IMR-90 (cell line): ENCODE measurements at regions not wholly inside any gene's neighbourhood (a gene's known extent, or its start where the extent isn't known, plus 50 kb on each side); places are given as distances from the start of the nearest gene placed in this dataset.
A peak's percentile ranks its signal among the peaks of the same experiment; 100 is the strongest.

Source experiments
- ATAC-seq: fragments of 200-7000 bp; cut with Tn5 transposase; 2 replicates; pipeline ENCODE4 v1.9.1; 2020; ENCODE audit warnings: low read depth, mild to moderate bottlenecking, moderate library complexity
- BruUV-seq: library from RNA; stranded (reverse); fragments of 400-500 nt; replicated peaks from 2 replicates; lab custom pipeline; 2021; lab: Mats Ljungman, UMichigan
- CTCF ChIA-PET: fragments of 300-600 bp; formaldehyde crosslinking; extraction: SDS; loops from one replicate; lab custom pipeline; 2021; ENCODE audit warnings: antibody characterized with exemption; lab: Yijun Ruan, JAX
- POLR2A ChIA-PET: fragments of 300-600 bp; sonication (Branson Sonifier 250); formaldehyde crosslinking; loops from one replicate; lab custom pipeline; 2022; ENCODE audit warnings: antibody characterized with exemption; ENCODE audit not compliant: unreplicated experiment; lab: Charles Lee
- DNase-seq: peaks from one replicate; pipeline ENCODE4 v3.0.0; 2013
- H2AFZ ChIP-seq: replicated peaks from 2 replicates; pipeline ENCODE3; 2013; ENCODE audit warnings: low read length, mild to moderate bottlenecking; ENCODE audit not compliant: poor library complexity
- H2AK5ac ChIP-seq: 2 replicates; pipeline ENCODE4 v1.6.1; 2013; ENCODE audit warnings: low read depth, low read length, inconsistent platforms
- H2AK9ac ChIP-seq: replicated peaks from 2 replicates; pipeline ENCODE3; 2013; ENCODE audit warnings: mild to moderate bottlenecking, low read depth, low read length, moderate library complexity; ENCODE audit not compliant: poor library complexity
- H2BK120ac ChIP-seq: 2 replicates; pipeline ENCODE4 v1.6.1; 2013; ENCODE audit warnings: low read depth, low read length, inconsistent platforms
- H2BK15ac ChIP-seq: 3 replicates; pipeline ENCODE4 v1.6.1; 2013; ENCODE audit warnings: low read depth, low read length, inconsistent platforms
- H2BK20ac ChIP-seq: 2 replicates; pipeline ENCODE4 v1.6.1; 2013; ENCODE audit warnings: low read depth, mild to moderate bottlenecking, inconsistent platforms, low read length, moderate library complexity
- H2BK5ac ChIP-seq: 2 replicates; pipeline ENCODE4 v1.6.1; 2013; ENCODE audit warnings: mild to moderate bottlenecking, low read depth, low read length, inconsistent platforms; ENCODE audit not compliant: poor library complexity, severe bottlenecking
- H3K14ac ChIP-seq: replicated peaks from 2 replicates; pipeline ENCODE4 v1.6.1; 2013; ENCODE audit warnings: low read depth, low read length, inconsistent platforms
- H3K18ac ChIP-seq: 2 replicates; pipeline ENCODE4 v1.6.1; 2013; ENCODE audit warnings: low read depth, low read length, control low read depth
- H3K23ac ChIP-seq: 2 replicates; pipeline ENCODE4 v1.6.1; 2013; ENCODE audit warnings: low read depth, low read length, inconsistent platforms
- H3K27ac ChIP-seq: 2 replicates; pipeline ENCODE4 v1.5.1; 2013; ENCODE audit warnings: mild to moderate bottlenecking, control low read depth, low read length; ENCODE audit not compliant: insufficient read depth
- H3K27me3 ChIP-seq: 2 replicates; pipeline ENCODE4 v1.6.1; 2013; ENCODE audit warnings: low read length; ENCODE audit not compliant: control insufficient read depth, insufficient read depth
- H3K36me3 ChIP-seq: 2 replicates; pipeline ENCODE4 v1.6.1; 2013; ENCODE audit warnings: low read length, mixed read lengths; ENCODE audit not compliant: control insufficient read depth, insufficient read depth
- H3K4ac ChIP-seq: 2 replicates; pipeline ENCODE4 v1.6.1; 2013; ENCODE audit warnings: low read depth, low read length, inconsistent platforms
- H3K4me1 ChIP-seq: 2 replicates; pipeline ENCODE4 v1.6.1; 2013; ENCODE audit warnings: low read length, mixed read lengths; ENCODE audit not compliant: control insufficient read depth, insufficient read depth
- H3K4me2 ChIP-seq: 2 replicates; pipeline ENCODE4 v1.6.1; 2013; ENCODE audit warnings: low read depth, mild to moderate bottlenecking, control low read depth, low read length, moderate library complexity
- H3K4me3 ChIP-seq: 2 replicates; pipeline ENCODE4 v1.5.1; 2013; ENCODE audit warnings: low read depth, mild to moderate bottlenecking, control low read depth, low read length, moderate library complexity; ENCODE audit not compliant: insufficient read depth
- H3K56ac ChIP-seq: 2 replicates; pipeline ENCODE4 v1.6.1; 2013; ENCODE audit warnings: low read length, inconsistent platforms; ENCODE audit not compliant: insufficient read depth; ENCODE audit errors: extremely low read depth
- H3K79me1 ChIP-seq, 2 experiments: 2 replicates each; pipeline ENCODE4 v1.6.1; 2013; ENCODE audit warnings: low read length in 2 of 2, inconsistent platforms in 1 of 2, low read depth in 1 of 2
- H3K9ac ChIP-seq: 2 replicates; pipeline ENCODE4 v1.6.1; 2013; ENCODE audit warnings: low read depth, low read length, control low read depth
- H3K9me1 ChIP-seq: 2 replicates; pipeline ENCODE4 v1.6.1; 2013; ENCODE audit warnings: low read length, inconsistent platforms; ENCODE audit not compliant: insufficient read depth
- H3K9me3 ChIP-seq: 2 replicates; pipeline ENCODE4 v1.6.1; 2013; ENCODE audit warnings: low read length; ENCODE audit not compliant: control insufficient read depth, insufficient read depth
- H4K20me1 ChIP-seq: 2 replicates; pipeline ENCODE4 v1.6.1; 2013; ENCODE audit warnings: low read length, inconsistent platforms; ENCODE audit not compliant: insufficient read depth
- H4K5ac ChIP-seq: 2 replicates; pipeline ENCODE4 v1.6.1; 2013; ENCODE audit warnings: mild to moderate bottlenecking, low read depth, low read length, control low read depth
- H4K8ac ChIP-seq, 2 experiments: 2 replicates each; pipeline ENCODE4 v1.6.1; 2013; ENCODE audit warnings: low read depth in 2 of 2, low read length in 2 of 2, control low read depth in 1 of 2, inconsistent platforms in 1 of 2
- H4K91ac ChIP-seq: 2 replicates; pipeline ENCODE4 v1.6.1; 2013; ENCODE audit warnings: low read depth, low read length, inconsistent platforms; ENCODE audit not compliant: insufficient read depth
- BHLHE40 ChIP-seq: fragments of 150-350 bp; IDR thresholded peaks from 2 replicates; pipeline ENCODE4 v1.6.1; 2016; ENCODE audit warnings: mild to moderate bottlenecking, low read depth, low read length
- CEBPB ChIP-seq: IDR thresholded peaks from 2 replicates; pipeline ENCODE4 v1.6.1; 2012; ENCODE audit warnings: low read depth, low read length, improper control_type of control experiment
- CHD1 ChIP-seq: IDR thresholded peaks from 2 replicates; pipeline ENCODE4 v1.6.1; 2012; ENCODE audit warnings: low read depth, low read length, improper control_type of control experiment
- CTCF ChIP-seq: conservative IDR thresholded peaks from 2 replicates; pipeline ENCODE4 v1.5.1; 2012; ENCODE audit warnings: mild to moderate bottlenecking, low read depth, low read length, improper control_type of control experiment
- ELK1 ChIP-seq: fragments of 150-350 bp; IDR thresholded peaks from 2 replicates; pipeline ENCODE4 v1.6.1; 2016; ENCODE audit warnings: low read depth, mild to moderate bottlenecking, low read length, moderate library complexity, borderline replicate concordance
- FOS ChIP-seq: fragments of 150-350 bp; IDR thresholded peaks from 2 replicates; pipeline ENCODE4 v1.6.1; 2016; ENCODE audit warnings: low read depth, low read length
- MAFK ChIP-seq: IDR thresholded peaks from 2 replicates; pipeline ENCODE4 v1.6.1; 2012; ENCODE audit warnings: low read depth, low read length, improper control_type of control experiment
- MAZ ChIP-seq: IDR thresholded peaks from 2 replicates; pipeline ENCODE4 v1.6.1; 2012; ENCODE audit warnings: low read depth, mild to moderate bottlenecking, low read length, improper control_type of control experiment, moderate library complexity, borderline replicate concordance
- MXI1 ChIP-seq: IDR thresholded peaks from 2 replicates; pipeline ENCODE4 v1.6.1; 2012; ENCODE audit warnings: low read depth, mild to moderate bottlenecking, low read length, moderate library complexity, borderline replicate concordance
- NFE2L2 ChIP-seq: fragments of 150-350 bp; IDR thresholded peaks from 2 replicates; pipeline ENCODE4 v1.6.1; 2016; ENCODE audit warnings: low read depth, mild to moderate bottlenecking, low read length
- POLR2A ChIP-seq: IDR thresholded peaks from 2 replicates; pipeline ENCODE4 v1.6.1; 2012; ENCODE audit warnings: mild to moderate bottlenecking, low read depth, low read length
- RAD21 ChIP-seq: IDR thresholded peaks from 2 replicates; pipeline ENCODE4 v1.6.1; 2012; ENCODE audit warnings: low read length, improper control_type of control experiment
- RCOR1 ChIP-seq: IDR thresholded peaks from 2 replicates; pipeline ENCODE4 v1.6.1; 2012; ENCODE audit warnings: mild to moderate bottlenecking, low read length, improper control_type of control experiment; ENCODE audit not compliant: insufficient replicate concordance
- RFX5 ChIP-seq: IDR thresholded peaks from 2 replicates; pipeline ENCODE4 v1.8.0; 2012; ENCODE audit warnings: low read depth, mild to moderate bottlenecking, low read length, moderate library complexity
- SMC3 ChIP-seq: fragments of 150-350 bp; IDR thresholded peaks from 2 replicates; pipeline ENCODE4 v1.6.1; 2016; ENCODE audit warnings: low read depth, mild to moderate bottlenecking, antibody characterized with exemption, low read length, moderate library complexity
- USF2 ChIP-seq: fragments of 150-350 bp; IDR thresholded peaks from 2 replicates; pipeline ENCODE4 v1.6.1; 2017; ENCODE audit warnings: mild to moderate bottlenecking, antibody characterized with exemption, low read length, low read depth
- WGBS, 2 experiments: methylation state at CpG; one replicate each; pipeline versions ENCODE4 v1.1.5 to v1.1.7; 2013; ENCODE audit warnings: missing lambda C conversion rate in 2 of 2; ENCODE audit not compliant: insufficient read length in 1 of 2; ENCODE audit errors: extremely low coverage in 2 of 2; 5-methylcytosine and 5-hydroxymethylcytosine counted together
- dilution Hi-C: fragments of 300-500 bp; cut with HindIII; formaldehyde crosslinking; loops from one replicate; pipeline ENCODE4 v1.14.3; 2018; ENCODE audit warnings: low sequenced_read_pairs; ENCODE audit not compliant: unreplicated experiment
- in situ Hi-C: fragments of 300-500 bp; cut with MboI; formaldehyde crosslinking; loops from 3 replicates; pipeline ENCODE4 v1.14.3; 2019; ENCODE audit warnings: low sequenced_read_pairs, inconsistent platforms, mixed read lengths
- intact Hi-C: fragments of 100-400 bp; cut with micrococcal nuclease; formaldehyde crosslinking; loops from 2 replicates; pipeline ENCODE4 v1.10.0; 2022

GRCh38 chr2:212725180-212725579 is 186.6 kb upstream of the ERBB4 start:
- TF ChIP-seq CHD1 (no peak), SMC3 (no peak), MAFK (no peak), NFE2L2 (no peak), RAD21 (no peak), CEBPB (no peak), MAZ (no peak), USF2 (no peak), ELK1 (no peak), RCOR1 (no peak), POLR2A (no peak), FOS (no peak), BHLHE40 (no peak), RFX5 (no peak), CTCF (no peak), MXI1 (no peak)
- POLR2A ChIA-PET, result no interaction called here
- DNase-seq (no peak), ATAC-seq (no peak)
- H3K56ac ChIP-seq, result no peak overlapping the region
- intact Hi-C loops, result no loop called here
- no TSS peak for BruUV-seq
- no peak overlapping the region for H4K5ac ChIP-seq
- in situ Hi-C loops, result no loop called here
- no peak overlapping the region for H3K4me2 ChIP-seq
- no peak overlapping the region for H3K9ac ChIP-seq
- H3K9me1 ChIP-seq, result no peaks in the 10 kb centered on the region
- no peak overlapping the region for H3K23ac ChIP-seq
- no peak overlapping the region for H2BK5ac ChIP-seq
- no peak overlapping the region for H3K27ac ChIP-seq
- no CpG with 5 or more reads among the region's 4 CpGs for WGBS, 2 experiments
- no peak overlapping the region; a peak in 1 of 4 replicates for H4K8ac ChIP-seq
- H3K79me1 ChIP-seq, result no peaks in the 10 kb centered on the region
- no peaks in the 10 kb centered on the region for H3K36me3 ChIP-seq
- dilution Hi-C loops, result no loop called here
- H3K14ac ChIP-seq, result no peak overlapping the region
- H3K4me3 ChIP-seq, result no peak overlapping the region
- H3K9me3 ChIP-seq, result 0 out of 2 replicates have a peak, but pooled peaks cover 2% of the 10 kb centered on the region
- no peak overlapping the region for H2AFZ ChIP-seq
- H3K4me1 ChIP-seq, result 0 out of 2 replicates have a peak, but pooled peaks cover 2% of the 10 kb centered on the region
- H3K18ac ChIP-seq, result no peak overlapping the region
- H3K27me3 ChIP-seq, result no peaks in the 10 kb centered on the region
- H2AK5ac ChIP-seq, result no peak overlapping the region
- H3K4ac ChIP-seq, result no peak overlapping the region
- no peak overlapping the region for H2AK9ac ChIP-seq
- no peak overlapping the region for H2BK20ac ChIP-seq
- H2BK120ac ChIP-seq, result no peak overlapping the region
- CTCF ChIA-PET, result no interaction called here
- no peak overlapping the region for H4K91ac ChIP-seq
- no peaks in the 10 kb centered on the region for H4K20me1 ChIP-seq
- H2BK15ac ChIP-seq, result peak overlapping the region; percentile 5; the same call in 2 of the 3 replicates
